ENCODE measurements at regions not wholly inside any gene's neighbourhood (a gene's known extent, or its start where the extent isn't known, plus 50 kb on each side); places are given as distances from the start of the nearest gene placed in this dataset.

- Histone ChIP-seq H4K20me1 (replicated peaks in 1 of 2; ENCODE audit: control insufficient read depth in 1 of 2, insufficient read depth in 2 of 2, low read length in 2 of 2) (no peaks in the 10 kb centered on the region), H4K91ac (replicated peaks; ENCODE audit: insufficient read length, low read length) (peak overlapping the region; percentile 32), H4K5ac (ENCODE audit: insufficient read length, low read depth, low read length) (no peak overlapping the region), H2BK5ac (ENCODE audit: low read depth, low read length) (no peak overlapping the region), H4K8ac (ENCODE audit: extremely low read depth, insufficient read depth, low read length) (no peak overlapping the region), H3K79me1 (ENCODE audit: low read depth, low read length) (no peaks in the 10 kb centered on the region), H3K9ac (replicated peaks in 1 of 4; ENCODE audit: extremely low read depth in 1 of 4, low read depth in 3 of 4, low read length in 3 of 4) (no peak overlapping the region), H3K27me3 (replicated peaks in 1 of 4; ENCODE audit: control insufficient read depth in 3 of 4, extremely low read depth in 1 of 4, insufficient read depth in 3 of 4, low read length in 3 of 4) (no peaks in the 10 kb centered on the region), H3K4me2 (ENCODE audit: insufficient read depth in 1 of 2, low read depth in 2 of 2, low read length in 2 of 2) (no peak overlapping the region), H3K23me2 (ENCODE audit: low read depth, low read length) (no peaks in the 10 kb centered on the region), H3K79me2 (ENCODE audit: control insufficient read depth in 1 of 2, insufficient read depth in 2 of 2, low read length in 2 of 2) (no peaks in the 10 kb centered on the region), H3K27ac (ENCODE audit: low read depth, low read length) (no peak overlapping the region), H3K23ac (ENCODE audit: insufficient read length) (no peak overlapping the region), H3K4me1 (replicated peaks in 1 of 4; ENCODE audit: control insufficient read depth in 3 of 4, insufficient read depth in 4 of 4, low read length in 3 of 4) (peaks cover 0 to 14% (median 3%) of the 10 kb centered on the region in 4 experiments; a peak in 1 of 7 replicates), H3K9me3 (ENCODE audit: insufficient read depth in 2 of 2, low read depth in 1 of 2, low read length in 1 of 2) (peaks cover 0 to 2% of the 10 kb centered on the region in 2 experiments; a peak in 1 of 4 replicates), H3K18ac (ENCODE audit: extremely low read depth, low read length) (no peak overlapping the region), H3K14ac (ENCODE audit: insufficient read length) (no peak overlapping the region), H3K36me3 (ENCODE audit: control insufficient read depth in 2 of 4, insufficient read depth in 4 of 4, low read length in 3 of 4) (no peaks in the 10 kb centered on the region), H2BK120ac (replicated peaks; ENCODE audit: low read depth, low read length) (no peak overlapping the region), H3K56ac (replicated peaks; ENCODE audit: insufficient read length, low read depth, low read length) (no peak overlapping the region), H2BK20ac (ENCODE audit: low read length) (no peak overlapping the region), H3K4me3 (ENCODE audit: extremely low read depth in 1 of 4, insufficient read depth in 2 of 4, low read depth in 3 of 4, low read length in 4 of 4) (no peak overlapping the region), H2AK5ac (ENCODE audit: low read depth, low read length) (no peak overlapping the region), H3K4ac (replicated peaks; ENCODE audit: insufficient read length, low read depth, low read length) (no peak overlapping the region), H2BK15ac (ENCODE audit: low read length) (no peak overlapping the region), H2AFZ (ENCODE audit: low read length) (no peak overlapping the region), H2BK12ac (ENCODE audit: low read depth, low read length) (no peak overlapping the region)
- ChIA-PET CTCF (ENCODE audit: partially characterized antibody) (interaction anchor here (0.7 to 1.2 kb wide), 3 partner anchors 14 to 71 kb away, joined by 3 to 4 read pairs (median 3); no protein-coding TSS in a partner anchor), POLR2A (ENCODE audit: partially characterized antibody) (no interaction called here)
- DNase-seq (ENCODE audit: low read depth in 1 of 2, low spot score in 2 of 2) (no peak), FAIRE-seq (no peak)
- TF ChIP-seq ZNF274 (IDR thresholded peaks at IDR 0.05; ENCODE audit: borderline replicate concordance, extremely low read depth, low read length) (no peak), EP300 (IDR thresholded peaks at IDR 0.05; ENCODE audit: borderline replicate concordance in 1 of 2, low read depth in 2 of 2, low read length in 2 of 2) (no peak), BACH1 (IDR thresholded peaks at IDR 0.05; ENCODE audit: low read length) (no peak), BCL11A (IDR thresholded peaks at IDR 0.05; ENCODE audit: low read depth in 2 of 2, low read length in 2 of 2) (no peak), NANOG (IDR thresholded peaks at IDR 0.05; ENCODE audit: insufficient read depth, low read depth, low read length, poor library complexity, severe bottlenecking) (no peak), YY1 (IDR thresholded peaks at IDR 0.05; ENCODE audit: low read depth, low read length) (no peak)
Observed at GRCh38 chr9:7287986-7288385, 511.6 kb downstream of the DMAC1 start.

Measured in H1 (cell line).